ENCODE measurements at regions not wholly inside any gene's neighbourhood (a gene's known extent, or its start where the extent isn't known, plus 50 kb on each side); places are given as distances from the start of the nearest gene placed in this dataset.

DNA sequence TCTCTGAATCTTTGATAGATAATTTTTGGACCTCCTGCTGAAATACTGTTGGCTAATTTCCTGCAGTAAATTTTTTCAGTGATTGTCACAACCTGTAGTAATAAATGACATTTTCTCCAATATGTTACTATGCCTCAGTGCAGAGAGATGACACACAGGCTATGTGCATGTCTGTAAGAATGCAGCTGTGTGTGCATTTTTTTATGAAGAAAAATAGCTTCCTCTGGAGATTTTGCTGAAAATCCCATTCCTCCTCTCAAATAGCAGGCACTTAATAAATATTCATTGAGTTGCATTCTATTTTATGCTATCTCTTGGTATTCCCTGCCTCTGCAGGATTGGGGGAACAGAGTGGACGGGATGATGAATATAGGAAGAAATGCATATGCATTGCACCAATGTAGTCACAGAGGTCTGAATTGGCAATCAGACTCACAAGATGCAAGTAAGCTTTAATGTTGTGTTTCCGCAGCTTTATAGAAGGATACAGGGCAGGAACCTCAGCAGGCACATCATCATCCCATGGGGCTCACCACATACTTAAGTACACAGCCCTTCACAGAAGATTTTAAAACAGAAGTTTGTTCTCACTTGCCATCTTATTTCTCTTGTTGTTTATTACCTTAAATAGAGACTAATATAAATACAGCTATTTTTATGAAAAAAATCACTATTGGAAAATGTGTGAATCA is 474.7 kb downstream of the EPM2A start:
- Histone ChIP-seq H3K27me3 (no peaks in the 10 kb centered on the region), H3K27ac (no peak overlapping the region), H3K4me3 (no peak overlapping the region), H3K4me1 (no peaks in the 10 kb centered on the region), H3K9me3 (no peaks in the 10 kb centered on the region), H3K36me3 (no peaks in the 10 kb centered on the region)
- intact Hi-C loops (cut with DNase I; ENCODE audit: low total_unique reads): no loop called here
- TF ChIP-seq POLR2A (IDR thresholded peaks at IDR 0.05): no peak
- no peak for TF ChIP-seq CTCF (IDR thresholded peaks at IDR 0.05)
- DNase-seq: no peak

- TF ChIP-seq POLR2A (IDR thresholded peaks at IDR 0.05): no peak
- no peak for TF ChIP-seq CTCF (IDR thresholded peaks at IDR 0.05)
- no peaks in the 10 kb centered on the region for H3K9me3 ChIP-seq
- no peaks in the 10 kb centered on the region for H3K27me3 ChIP-seq
- H3K27ac ChIP-seq: no peak overlapping the region
- intact Hi-C loops (cut with DNase I; ENCODE audit: low total_unique reads): no loop called here
- H3K4me3 ChIP-seq: no peak overlapping the region
- no peaks in the 10 kb centered on the region for H3K36me3 ChIP-seq
- DNase-seq: no peak
- H3K4me1 ChIP-seq: no peaks in the 10 kb centered on the region
These were observed 473.6 kb downstream of the EPM2A start for GRCh38 chr6:145261758-145262157.

- DNase-seq: no peak
- no peak overlapping the region for H3K27ac ChIP-seq
- no peaks in the 10 kb centered on the region for H3K9me3 ChIP-seq
- no peaks in the 10 kb centered on the region for H3K27me3 ChIP-seq
- H3K4me1 ChIP-seq: no peaks in the 10 kb centered on the region
- intact Hi-C loops (cut with DNase I; ENCODE audit: low total_unique reads): no loop called here
- no peaks in the 10 kb centered on the region for H3K36me3 ChIP-seq
- no peak for TF ChIP-seq CTCF (IDR thresholded peaks at IDR 0.05)
- no peak for TF ChIP-seq POLR2A (IDR thresholded peaks at IDR 0.05)
- no peak overlapping the region for H3K4me3 ChIP-seq
These were observed 472.5 kb downstream of the EPM2A start for GRCh38 chr6:145262771-145263170.

DNA sequence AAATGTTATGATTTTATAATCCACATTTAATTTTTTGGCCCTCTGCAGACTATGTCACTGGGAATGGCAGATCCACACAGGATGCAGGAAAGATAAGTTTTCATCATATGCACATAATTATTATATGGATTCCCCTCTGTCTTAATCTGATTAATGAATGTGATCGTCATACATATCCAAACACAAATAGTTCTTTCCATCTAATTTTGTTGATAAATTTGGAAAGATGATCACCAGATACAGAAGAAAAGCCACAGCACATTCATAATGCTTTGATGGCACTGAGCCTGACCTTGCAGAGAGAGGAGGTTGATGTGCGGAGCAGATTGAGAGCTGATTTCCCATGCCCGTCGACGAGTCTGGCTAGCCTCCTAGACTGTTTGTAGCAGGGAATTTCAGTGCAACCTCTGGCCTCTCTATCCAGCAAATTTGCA is 471.5 kb downstream of the EPM2A start:
- Histone ChIP-seq H3K9me3 (no peaks in the 10 kb centered on the region), H3K27me3 (no peaks in the 10 kb centered on the region), H3K36me3 (no peaks in the 10 kb centered on the region), H3K27ac (no peak overlapping the region), H3K4me1 (no peaks in the 10 kb centered on the region), H3K4me3 (no peak overlapping the region)
- intact Hi-C loops (cut with DNase I; ENCODE audit: low total_unique reads): no loop called here
- TF ChIP-seq POLR2A (IDR thresholded peaks at IDR 0.05): no peak
- TF ChIP-seq CTCF (IDR thresholded peaks at IDR 0.05): no peak
- no peak for DNase-seq

DNA sequence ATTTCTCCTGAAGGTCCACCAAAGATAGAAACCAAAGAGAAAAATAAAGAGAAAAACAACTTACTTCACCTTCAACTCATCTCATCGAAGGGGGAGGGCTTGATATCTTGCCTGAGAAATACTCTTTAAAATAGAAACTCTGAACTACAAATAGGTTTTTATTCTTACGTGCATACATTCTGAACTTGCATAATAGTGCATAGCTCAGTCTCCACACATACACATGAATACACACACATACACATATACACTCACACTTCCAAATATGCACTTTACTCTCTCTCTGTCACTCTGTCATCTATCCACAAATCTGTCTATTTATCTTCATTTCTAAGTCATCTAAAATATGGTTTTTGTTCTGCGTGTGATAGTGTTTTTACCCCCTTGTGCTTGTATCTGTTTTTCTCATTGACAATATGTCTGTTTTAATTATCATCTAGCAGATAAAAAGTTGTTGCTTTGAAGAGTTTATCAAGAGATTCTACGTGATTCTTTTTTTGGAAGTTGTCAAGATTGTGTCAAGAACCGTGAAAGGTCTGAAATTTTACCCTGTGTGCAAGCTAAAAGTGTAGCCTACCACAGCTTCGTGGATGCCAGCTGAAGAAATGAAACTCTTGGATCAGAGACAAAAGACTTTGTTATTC is 468.8 kb downstream of the EPM2A start:
- Histone ChIP-seq H3K4me3 (no peak overlapping the region), H3K4me1 (no peaks in the 10 kb centered on the region), H3K36me3 (no peaks in the 10 kb centered on the region), H3K27me3 (no peaks in the 10 kb centered on the region), H3K9me3 (no peaks in the 10 kb centered on the region), H3K27ac (no peak overlapping the region)
- no peak for DNase-seq
- intact Hi-C loops (cut with DNase I; ENCODE audit: low total_unique reads): no loop called here
- no peak for TF ChIP-seq CTCF (IDR thresholded peaks at IDR 0.05)
- TF ChIP-seq POLR2A (IDR thresholded peaks at IDR 0.05): no peak
